Loucy (cell line): ENCODE measurements at regions not wholly inside any gene's neighbourhood (a gene's known extent, or its start where the extent isn't known, plus 50 kb on each side); places are given as distances from the start of the nearest gene placed in this dataset.

ENCODE experiments used
- CTCF ChIP-seq: fragments of 200-600 bp; sonication (generic); conservative IDR thresholded peaks from 2 replicates; pipeline ENCODE4 v1.5.1; 2014; ENCODE audit warnings: mild to moderate bottlenecking, antibody characterized with exemption, low read length
- EZH2phosphoT487 ChIP-seq: fragments of 200-600 bp; IDR thresholded peaks from 2 replicates; pipeline ENCODE4 v1.6.1; 2018; ENCODE audit warnings: antibody characterized with exemption, mild to moderate bottlenecking, moderate library complexity, borderline replicate concordance

GRCh38 chr12:92332552-92332951 is 186.9 kb upstream of the BTG1 start:
- TF ChIP-seq CTCF (no peak), EZH2phosphoT487 (no peak)
